NB4 (cell line): ENCODE measurements at regions not wholly inside any gene's neighbourhood (a gene's known extent, or its start where the extent isn't known, plus 50 kb on each side); places are given as distances from the start of the nearest gene placed in this dataset.

Experiments
- DNase-seq: peaks from one replicate; pipeline ENCODE4 v3.0.0; 2010; ENCODE audit warnings: low read depth
- H3K4me3 ChIP-seq: one replicate; pipeline ENCODE4 v1.5.1; 2011; ENCODE audit warnings: mild to moderate bottlenecking, low read depth, low read length, moderate library complexity
- CTCF ChIP-seq: IDR thresholded peaks from one replicate; pipeline ENCODE4 v1.5.1; 2012; ENCODE audit warnings: low read depth, low read length
- MAX ChIP-seq: IDR thresholded peaks from 2 replicates; pipeline ENCODE4 v1.6.1; 2011; ENCODE audit warnings: low read depth, low read length
- MYC ChIP-seq: IDR thresholded peaks from 2 replicates; pipeline ENCODE4 v1.6.1; 2011; ENCODE audit warnings: low read depth, low read length
- POLR2A ChIP-seq: IDR thresholded peaks from 2 replicates; pipeline ENCODE4 v1.6.1; 2011; ENCODE audit warnings: mild to moderate bottlenecking; ENCODE audit not compliant: insufficient read length; ENCODE audit errors: extremely low read depth

GRCh38 chr1:14363036-14363590 lies 235.4 kb upstream of the KAZN start:
- no peak for DNase-seq
- TF ChIP-seq MAX = no peak
- no peak for TF ChIP-seq MYC
- no peak for TF ChIP-seq POLR2A
- TF ChIP-seq CTCF = no peak
- H3K4me3 ChIP-seq = no peak overlapping the region

- no peak for DNase-seq
- no peak overlapping the region for H3K4me3 ChIP-seq
- TF ChIP-seq CTCF = no peak
- no peak for TF ChIP-seq MYC
- no peak for TF ChIP-seq MAX
- no peak for TF ChIP-seq POLR2A
These were observed 234.6 kb upstream of the KAZN start for GRCh38 chr1:14363707-14364413.

GRCh38 chr1:14365301-14365988 lies 233.0 kb upstream of the KAZN start:
- H3K4me3 ChIP-seq = no peak overlapping the region
- DNase-seq = no peak
- TF ChIP-seq MAX = no peak
- TF ChIP-seq CTCF = no peak
- TF ChIP-seq POLR2A = no peak
- no peak for TF ChIP-seq MYC

- no peak for DNase-seq
- TF ChIP-seq CTCF (no peak), MAX (no peak)
These were observed 232.1 kb upstream of the KAZN start for GRCh38 chr1:14366091-14367018.

GRCh38 chr1:14367451-14367850 lies 231.0 kb upstream of the KAZN start:
- TF ChIP-seq CTCF (no peak), MAX (no peak), MYC (no peak), POLR2A (no peak)
- DNase-seq = no peak
- H3K4me3 ChIP-seq = no peak overlapping the region

More at GRCh38 chr1:14366091-14367018, 232.1 kb upstream of the KAZN start:
- no peak overlapping the region for H3K4me3 ChIP-seq
